GM21447 (cell line): ENCODE measurements at regions not wholly inside any gene's neighbourhood (a gene's known extent, or its start where the extent isn't known, plus 50 kb on each side); places are given as distances from the start of the nearest gene placed in this dataset.

Source experiments
- ATAC-seq: cut with Tn5 transposase; IDR thresholded peaks from one replicate; pipeline ENCODE4 v1.9.1; 2021; ENCODE audit not compliant: unreplicated experiment

DNA sequence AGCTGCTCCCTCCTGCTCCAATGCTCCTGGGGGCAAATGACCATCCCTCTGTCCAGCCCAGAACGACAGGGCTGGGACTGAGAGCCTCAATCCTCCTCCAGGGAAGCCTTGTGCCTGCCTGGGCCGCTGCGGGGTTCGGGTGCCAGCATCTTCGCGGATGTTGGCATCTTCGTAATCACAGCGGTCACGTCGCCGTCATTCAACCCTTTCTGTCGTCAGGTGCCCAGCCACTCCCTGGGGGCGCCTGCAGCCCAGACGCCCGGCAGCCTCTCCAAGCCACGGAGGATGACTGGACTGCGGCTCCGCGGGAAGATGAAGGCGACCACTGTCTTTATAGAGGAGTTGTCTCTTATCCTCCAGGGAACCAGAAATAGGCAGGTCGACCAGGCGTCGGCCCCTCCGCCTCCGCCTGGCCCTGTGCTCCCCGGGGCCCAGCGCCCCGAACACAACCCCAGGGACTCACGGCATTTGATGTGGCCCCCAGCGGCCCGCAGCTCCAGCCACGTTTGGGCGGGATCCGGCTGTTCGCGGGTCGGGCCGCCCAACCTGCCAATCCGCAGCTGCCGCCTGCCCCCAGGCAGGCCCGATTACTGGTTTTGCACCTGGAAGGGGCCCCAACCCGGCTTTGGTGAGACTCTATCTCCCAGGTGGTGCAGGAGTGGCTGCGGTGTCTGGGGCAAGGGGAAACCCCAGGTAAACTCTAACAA, 113.9 kb downstream of the THNSL2 start:
- ATAC-seq: no peak

DNA sequence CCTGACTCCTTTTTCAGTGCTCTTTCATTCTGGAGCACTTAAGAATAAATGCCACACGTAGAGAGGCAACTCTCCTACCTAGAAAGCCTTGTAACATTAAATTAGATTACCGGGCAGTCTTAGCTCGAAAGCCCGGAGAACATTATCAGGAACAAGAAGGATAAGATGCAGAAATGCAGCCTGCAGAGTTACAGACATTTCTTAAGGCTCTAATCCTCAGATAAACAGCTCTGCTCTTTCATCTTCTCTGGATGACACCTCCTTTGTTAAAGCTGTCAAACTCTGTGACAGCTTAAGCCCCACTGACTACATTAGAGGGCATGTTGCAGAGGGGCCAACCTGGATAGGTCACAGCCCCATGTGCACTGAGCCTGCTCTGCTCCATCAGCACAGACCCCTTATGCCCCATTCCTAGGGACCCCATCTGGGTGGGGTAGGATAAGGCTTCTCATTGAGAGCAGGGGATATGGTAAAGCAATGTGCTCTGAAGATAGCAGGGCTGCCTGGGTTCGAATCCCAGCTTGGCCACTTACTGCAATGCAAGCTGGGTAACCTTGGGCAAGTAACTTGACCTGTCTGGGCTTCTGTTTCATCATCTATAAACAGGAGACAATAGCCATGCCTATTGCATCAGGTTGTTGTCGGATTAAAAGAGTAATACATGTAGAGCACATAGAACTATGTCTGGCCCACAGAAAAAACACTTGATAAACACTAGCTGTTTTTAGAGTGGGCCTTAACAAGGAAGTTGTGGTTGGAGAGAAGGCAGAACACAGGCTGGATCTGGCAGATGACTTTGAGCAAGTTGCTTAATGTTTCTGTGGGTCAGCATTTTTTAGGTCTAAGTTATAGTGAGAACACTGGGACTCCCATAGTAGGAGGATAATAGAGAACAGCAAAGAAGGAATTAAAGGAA, 111.4 kb downstream of the THNSL2 start:
- ATAC-seq: no peak

DNA sequence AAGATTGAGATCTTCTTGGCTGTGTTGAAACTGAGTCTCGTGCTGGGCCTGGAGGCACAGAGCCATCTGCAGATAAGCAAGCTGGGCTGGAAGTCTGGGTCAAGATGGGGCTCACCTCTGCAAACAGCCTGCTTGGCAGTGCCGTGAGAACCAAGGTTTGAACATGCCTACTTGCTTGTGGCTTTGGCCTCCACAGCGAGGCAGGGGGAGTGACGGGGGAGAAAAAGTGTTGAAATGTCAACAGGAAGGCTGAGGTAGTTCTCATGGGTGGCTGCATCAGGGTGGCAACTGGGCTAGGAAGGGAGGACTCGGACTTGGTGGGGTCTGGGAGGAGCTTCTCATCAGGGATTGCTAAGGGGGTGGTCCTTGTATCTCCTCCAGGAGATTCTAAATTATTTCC, 99.7 kb downstream of the THNSL2 start:
- ATAC-seq: no peak

DNA sequence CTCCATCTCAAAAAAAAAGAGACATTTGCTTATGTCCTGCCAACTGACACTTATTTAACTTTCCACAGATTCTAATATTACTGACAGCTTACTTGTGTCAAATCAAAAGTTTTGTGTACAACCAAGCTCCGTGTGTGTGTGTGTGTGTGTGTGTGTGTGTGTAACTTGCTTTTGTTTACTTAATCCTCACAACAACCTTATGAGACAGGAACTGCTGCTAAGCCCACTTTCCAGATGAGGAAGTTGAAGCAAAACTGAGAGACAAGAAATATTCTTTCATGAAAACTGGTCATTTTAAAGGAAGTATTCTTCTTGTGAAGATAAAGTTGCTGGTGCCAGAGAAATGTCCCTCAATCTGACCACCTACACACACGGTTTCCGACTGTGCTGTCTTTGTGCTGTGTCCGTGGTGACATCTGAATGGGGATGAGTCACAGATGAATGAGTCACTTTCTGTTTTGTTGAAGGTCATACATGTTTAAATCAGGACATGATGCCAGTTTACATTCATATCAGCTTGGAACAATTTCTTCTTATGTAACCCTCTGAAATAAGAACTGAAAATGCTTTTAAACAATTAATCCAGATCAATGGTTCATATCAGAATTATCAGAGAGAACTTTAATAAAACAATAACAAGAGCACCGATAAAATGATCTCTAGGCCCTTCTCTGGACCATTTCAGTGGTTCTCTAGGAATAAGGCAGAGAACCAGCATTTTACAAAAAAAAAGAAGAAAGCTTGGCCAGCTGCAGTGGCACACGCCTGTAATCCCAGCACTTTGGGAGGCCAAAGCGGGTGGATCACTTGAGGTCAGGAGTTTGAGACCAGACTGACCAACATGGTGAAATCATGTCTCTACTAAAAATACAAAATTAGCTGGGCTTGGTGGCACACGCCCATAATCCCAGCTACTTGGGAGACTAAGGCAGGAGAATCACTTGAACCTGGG, 95.5 kb downstream of the THNSL2 start:
- no peak for ATAC-seq

DNA sequence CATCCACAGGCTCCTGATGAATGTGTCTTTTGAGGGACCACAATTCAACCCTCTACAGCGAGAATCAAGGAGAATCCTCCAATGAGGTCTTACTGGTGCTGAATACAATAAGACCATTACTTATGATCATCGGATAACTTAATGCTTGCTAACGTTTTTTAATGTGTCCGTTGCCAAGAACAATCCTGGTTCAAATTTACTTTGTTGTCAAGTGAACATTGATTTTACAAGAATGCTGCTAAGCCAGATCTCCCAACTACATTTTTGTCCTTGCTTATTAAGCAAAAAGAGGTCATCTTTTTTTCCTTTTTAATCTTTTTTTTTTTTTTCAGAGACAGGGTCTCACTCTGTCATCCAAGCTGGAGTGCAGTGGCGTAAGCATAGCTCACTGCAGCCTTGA, 93.7 kb downstream of the THNSL2 start:
- no peak for ATAC-seq

DNA sequence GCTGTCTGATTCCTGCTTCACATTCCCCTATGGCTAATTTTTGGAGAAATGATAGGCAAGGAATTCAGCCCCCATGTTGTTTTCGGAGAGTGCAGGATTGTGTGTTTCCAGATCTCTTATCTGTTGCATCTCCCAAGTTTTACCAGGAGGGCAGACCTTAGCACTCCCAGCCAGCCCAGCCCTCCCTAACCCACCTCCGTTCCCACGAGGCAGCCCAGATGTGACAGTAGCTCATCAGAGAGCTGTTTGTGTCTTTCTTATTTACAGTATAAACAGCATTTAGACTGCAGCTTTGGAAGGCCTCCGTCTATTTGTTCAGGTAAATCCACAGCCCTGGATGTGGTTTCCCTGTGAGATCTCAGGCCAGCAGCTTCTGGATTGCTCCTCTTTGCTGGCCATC, 91.6 kb downstream of the THNSL2 start:
- ATAC-seq: no peak

DNA sequence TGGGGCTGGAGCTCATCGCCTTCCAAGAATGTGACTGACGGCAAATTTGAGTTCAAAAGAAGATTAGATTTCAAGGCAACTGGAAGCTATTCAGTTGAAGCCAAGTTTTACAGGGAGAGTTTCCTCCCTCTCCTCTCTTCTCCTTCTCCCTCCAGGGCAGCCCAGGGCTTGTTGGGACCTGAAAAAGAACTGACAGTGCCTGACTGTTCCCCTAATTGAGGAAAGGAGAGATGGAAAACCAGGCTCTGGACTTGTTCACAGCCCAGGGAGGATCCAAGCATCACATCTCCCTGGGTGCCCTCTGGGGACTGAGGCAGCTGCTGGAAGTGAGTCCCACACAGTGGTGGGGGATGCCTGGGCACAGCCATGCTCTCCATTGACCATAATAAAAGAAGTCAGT, 88.1 kb downstream of the THNSL2 start:
- ATAC-seq: no peak

DNA sequence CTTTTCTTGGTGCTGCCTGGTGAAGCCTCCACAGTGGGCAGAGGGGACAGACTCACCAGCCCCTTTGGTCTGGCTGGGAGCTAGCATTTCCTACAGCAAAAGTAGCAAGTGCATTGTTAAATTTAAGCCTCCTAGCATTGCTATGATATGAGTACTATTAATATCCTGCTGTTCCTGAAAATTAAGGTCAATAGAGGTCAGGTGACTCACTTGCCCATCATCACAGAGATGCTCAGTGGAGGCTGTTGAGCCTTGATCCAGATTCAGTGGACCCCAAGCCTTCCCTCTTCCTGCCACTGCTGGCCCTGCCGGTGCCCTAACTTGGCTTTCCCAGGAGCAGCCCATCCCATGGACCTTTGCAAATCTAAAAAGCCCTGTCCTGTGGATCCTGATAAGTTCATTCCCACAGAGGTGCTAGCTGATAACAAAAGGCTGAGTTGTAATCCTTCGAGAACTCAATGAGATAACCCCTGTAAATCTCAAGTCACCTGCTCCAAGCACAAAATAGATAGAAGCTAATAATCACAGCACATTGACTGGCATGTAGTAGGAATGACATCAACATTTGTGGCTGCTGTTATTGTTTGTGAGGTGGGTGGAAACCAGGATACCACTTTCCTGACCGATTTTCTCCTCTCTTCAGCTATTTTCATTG, 84.4 kb downstream of the THNSL2 start:
- no peak for ATAC-seq

DNA sequence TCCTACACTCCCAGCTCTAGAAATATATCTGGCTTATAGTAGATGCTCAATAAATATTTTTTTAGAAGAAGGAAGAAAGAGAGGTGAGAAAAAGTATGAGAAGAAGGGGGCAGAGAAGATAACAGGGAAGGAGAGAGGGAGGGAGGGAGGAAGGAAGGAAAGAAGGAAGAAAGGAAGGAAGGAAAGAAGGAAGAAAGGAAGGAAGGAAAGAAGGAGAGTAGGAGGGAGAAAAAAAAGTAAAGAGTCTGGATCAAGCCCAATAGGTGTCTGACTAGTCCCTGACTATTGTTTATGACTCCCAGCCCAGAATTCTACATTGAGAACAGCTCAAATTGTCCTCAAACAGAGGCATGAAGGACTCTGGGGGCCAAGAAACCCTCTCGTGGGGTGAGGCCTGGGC, 83.9 kb downstream of the THNSL2 start:
- ATAC-seq: no peak

DNA sequence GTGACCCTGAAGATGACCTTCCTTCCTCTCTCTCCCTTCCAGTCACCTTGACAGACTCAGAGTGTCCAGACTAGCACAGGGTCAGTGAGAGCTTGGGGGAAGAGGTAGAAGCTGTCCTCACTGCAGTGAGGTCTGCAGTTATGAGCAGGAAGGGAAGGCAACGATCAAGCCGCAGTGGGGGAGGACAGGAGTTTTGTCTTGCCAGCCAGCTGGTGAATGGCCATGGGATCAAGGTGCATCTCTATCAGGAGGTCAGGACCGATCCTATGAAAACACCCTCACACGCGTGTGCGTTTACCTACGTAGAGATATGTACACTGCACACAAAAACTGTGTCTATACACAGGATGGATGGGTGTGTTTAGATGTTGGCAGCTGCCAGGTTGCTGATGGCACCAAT, 83.2 kb downstream of the THNSL2 start:
- ATAC-seq: no peak

DNA sequence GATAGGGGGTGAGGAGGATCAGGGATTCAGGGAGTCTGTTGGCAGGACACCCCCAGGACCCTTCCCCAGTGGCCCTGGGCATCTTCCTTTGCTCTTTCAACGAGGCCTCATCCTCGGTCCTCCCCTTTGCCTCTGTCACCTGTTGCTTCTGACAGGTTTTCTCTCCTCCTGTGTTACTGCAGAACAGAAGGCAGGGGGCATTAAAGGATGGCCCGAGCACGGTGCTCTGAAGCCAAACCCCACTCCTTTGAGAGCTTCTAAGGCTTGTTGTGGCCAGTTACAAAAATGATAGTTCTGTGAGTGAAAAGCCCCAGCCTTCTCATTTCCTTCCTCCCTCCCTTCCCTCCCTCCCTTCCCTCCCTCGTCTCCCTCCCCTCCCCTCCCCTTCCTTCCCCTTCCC, 82.5 kb downstream of the THNSL2 start:
- no peak for ATAC-seq

DNA sequence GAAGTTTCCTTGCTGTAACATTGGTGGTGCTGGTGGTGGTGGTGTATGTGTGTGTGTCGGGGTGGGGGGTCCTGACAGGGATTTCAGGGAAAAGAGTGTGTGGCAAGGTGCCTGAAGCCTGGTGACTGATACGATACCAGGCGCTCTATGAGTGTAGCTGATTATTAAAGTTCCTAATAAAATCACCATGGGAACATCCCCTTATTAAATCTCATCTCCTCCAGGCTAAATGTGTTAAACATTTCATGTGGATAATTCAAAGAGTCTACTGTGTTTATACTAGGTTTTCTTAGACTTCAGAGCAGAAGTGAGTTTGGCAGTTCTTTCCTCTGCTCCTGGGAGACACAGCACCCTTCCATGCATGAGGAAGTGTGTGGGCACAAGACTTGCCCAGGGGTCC, 82.0 kb downstream of the THNSL2 start:
- no peak for ATAC-seq

DNA sequence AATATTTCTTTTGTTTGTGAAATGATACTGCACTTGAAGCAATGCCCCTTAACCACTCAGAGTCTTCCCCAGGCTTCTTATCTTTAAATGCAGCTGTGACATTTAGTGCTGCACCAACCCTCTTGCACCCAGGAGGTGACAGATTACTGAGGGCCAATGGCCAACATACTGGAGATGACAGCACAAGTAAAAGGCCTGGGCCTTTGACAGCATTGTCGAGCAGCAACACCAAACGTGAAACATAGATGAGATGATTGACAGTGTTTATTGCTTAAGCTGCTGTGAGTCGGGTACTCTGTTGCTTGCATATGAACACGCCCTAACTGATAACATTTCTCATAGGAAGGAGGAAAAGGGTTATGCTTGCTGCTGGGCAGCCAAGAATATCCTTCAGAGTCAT, 80.3 kb downstream of the THNSL2 start:
- no peak for ATAC-seq

DNA sequence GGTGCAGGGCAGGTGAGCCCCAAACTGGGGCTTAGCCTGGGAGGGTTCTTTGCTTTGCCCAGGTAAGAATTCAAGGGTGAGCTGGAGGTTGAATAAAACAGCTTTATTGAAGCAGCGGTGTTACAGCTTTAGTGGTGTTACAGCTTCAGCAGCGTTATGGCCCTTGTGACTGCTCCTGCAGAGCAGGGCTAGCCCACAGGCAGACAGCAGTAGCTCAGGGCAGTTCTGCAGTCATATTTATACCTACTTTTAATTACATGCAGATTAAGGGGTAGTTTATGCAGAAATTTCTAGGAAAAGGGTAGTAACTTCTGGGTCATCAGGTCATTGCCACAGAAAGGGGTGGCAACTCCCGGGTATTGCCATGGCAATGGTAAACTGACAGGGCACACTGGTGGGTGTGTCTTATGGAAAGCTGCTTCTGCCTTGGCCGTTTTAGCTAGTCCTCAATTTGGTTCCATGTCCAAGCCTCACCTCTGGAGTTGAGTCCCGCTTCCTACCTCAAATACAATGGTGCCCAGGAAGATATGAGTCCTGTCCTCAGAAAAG, 78.2 kb downstream of the THNSL2 start:
- no peak for ATAC-seq

DNA sequence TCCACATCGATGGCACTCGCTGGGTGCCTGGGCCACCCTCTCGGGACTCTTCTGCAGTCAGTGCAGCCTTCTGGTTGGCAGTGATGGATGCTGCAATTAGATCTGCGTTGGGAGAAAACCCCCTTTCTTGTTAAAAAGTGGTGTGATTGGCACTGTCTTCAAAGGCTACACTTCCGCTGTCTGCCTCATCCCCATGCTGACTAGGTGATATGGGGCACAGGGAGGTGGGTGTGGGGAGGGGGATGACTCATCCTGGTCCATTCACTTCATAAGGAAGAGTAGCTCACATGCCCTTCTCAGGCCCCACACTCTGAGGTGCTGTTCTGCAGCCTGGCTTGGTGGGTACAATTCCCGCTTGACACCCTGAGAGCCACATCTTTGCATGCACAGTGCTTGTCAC, 77.4 kb downstream of the THNSL2 start:
- ATAC-seq: no peak

DNA sequence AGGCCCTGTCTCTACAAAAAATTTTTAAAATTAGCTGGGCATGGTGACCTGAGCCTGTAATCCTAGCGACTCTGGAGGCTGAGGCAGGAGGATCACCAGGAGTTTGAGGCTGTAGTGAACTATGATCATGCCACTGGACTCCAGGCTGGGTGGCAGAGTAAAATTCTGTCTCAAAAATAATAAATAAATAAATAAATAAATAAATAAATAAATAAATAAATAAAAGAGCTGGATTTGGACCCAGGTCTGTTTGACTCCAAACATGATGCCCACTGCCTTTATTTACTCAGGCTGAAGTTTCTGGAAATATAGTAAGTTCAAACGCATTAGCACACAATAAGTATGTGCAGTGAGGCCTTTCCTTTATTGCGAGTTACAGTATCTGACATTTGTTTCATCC, 75.0 kb downstream of the THNSL2 start:
- ATAC-seq: no peak

DNA sequence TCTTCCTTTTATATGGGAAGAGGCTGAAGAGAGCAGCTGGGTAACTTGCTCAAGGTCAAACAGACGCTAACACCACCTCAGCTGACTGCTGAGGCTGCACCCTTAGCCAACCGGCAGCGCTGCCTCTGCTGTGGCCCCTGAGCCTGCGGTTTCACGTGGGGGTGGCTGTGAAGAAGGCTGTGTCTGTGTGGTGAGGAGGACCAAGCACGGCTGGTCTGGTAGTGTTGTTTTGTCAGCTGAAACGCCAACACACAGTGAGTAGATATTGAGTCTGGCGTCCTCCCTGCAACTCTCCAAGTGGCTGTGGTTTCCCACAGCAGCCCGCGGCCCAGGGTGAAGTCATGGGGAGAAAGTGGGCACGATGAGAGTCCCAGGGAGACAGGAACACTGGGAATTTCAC, 69.6 kb downstream of the THNSL2 start:
- ATAC-seq: no peak

DNA sequence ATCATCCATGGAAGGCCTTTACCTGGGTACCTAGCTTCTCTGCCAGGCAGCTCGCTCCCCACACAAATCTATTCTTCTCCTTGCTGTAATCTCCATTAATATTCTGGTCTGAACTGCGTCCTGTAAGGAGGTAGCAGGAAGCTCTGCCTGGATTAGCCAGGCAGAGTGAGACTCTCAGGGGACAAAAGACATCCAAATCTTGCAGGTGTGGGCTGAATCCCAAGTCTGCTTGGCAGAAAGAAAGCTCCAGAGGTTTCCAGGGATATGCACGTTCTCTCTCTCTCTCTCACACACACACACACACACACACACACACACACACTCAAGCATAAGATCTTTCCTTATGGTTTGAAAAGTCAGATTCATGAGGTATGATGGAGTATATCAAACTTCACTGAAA, 66.5 kb downstream of the THNSL2 start:
- no peak for ATAC-seq
